GM18867 (cell line): ENCODE measurements at regions not wholly inside any gene's neighbourhood (a gene's known extent, or its start where the extent isn't known, plus 50 kb on each side); places are given as distances from the start of the nearest gene placed in this dataset.
A peak's percentile ranks its signal among the peaks of the same experiment; 100 is the strongest.

ENCODE experiments used
- ATAC-seq: cut with Tn5 transposase; IDR thresholded peaks from one replicate; pipeline ENCODE4 v1.9.1; 2021; ENCODE audit warnings: mild to moderate bottlenecking, moderate library complexity; ENCODE audit not compliant: unreplicated experiment

GRCh38 chr13:34826432-34826831, 115.6 kb upstream of the NBEA start:
- no peak for ATAC-seq

GRCh38 chr13:34833562-34834182, 108.4 kb upstream of the NBEA start:
- ATAC-seq = no peak

GRCh38 chr13:34842466-34842865, 99.6 kb upstream of the NBEA start:
- ATAC-seq = peak; percentile 59

- no peak for ATAC-seq
Measured at GRCh38 chr13:34847766-34848165, 94.3 kb upstream of the NBEA start.

- no peak for ATAC-seq
Measured at GRCh38 chr13:34849406-34849805, 92.7 kb upstream of the NBEA start.

- ATAC-seq = no peak
Measured at GRCh38 chr13:34853161-34853560, 88.9 kb upstream of the NBEA start.

- no peak for ATAC-seq
Measured at GRCh38 chr13:34857558-34858325, 84.3 kb upstream of the NBEA start.

- ATAC-seq = no peak
Measured at GRCh38 chr13:34862311-34862710, 79.8 kb upstream of the NBEA start.

- ATAC-seq = no peak
Measured at GRCh38 chr13:34862716-34863115, 79.4 kb upstream of the NBEA start.

- ATAC-seq = no peak
Measured at GRCh38 chr13:34863360-34864135, 78.5 kb upstream of the NBEA start.

GRCh38 chr13:34864671-34865070, 77.4 kb upstream of the NBEA start:
- ATAC-seq = no peak

- ATAC-seq = no peak
Measured at GRCh38 chr13:34867590-34867989, 74.5 kb upstream of the NBEA start.

- no peak for ATAC-seq
Measured at GRCh38 chr13:34868733-34869132, 73.3 kb upstream of the NBEA start.

- no peak for ATAC-seq
Measured at GRCh38 chr13:34869696-34870095, 72.4 kb upstream of the NBEA start.

- ATAC-seq = no peak
Measured at GRCh38 chr13:34878329-34878728, 63.7 kb upstream of the NBEA start.

- ATAC-seq = no peak
Measured at GRCh38 chr13:34879851-34880250, 62.2 kb upstream of the NBEA start.

- ATAC-seq = no peak
Measured at GRCh38 chr13:34881494-34881893, 60.6 kb upstream of the NBEA start.

GRCh38 chr13:34883396-34883795, 58.7 kb upstream of the NBEA start:
- no peak for ATAC-seq

- no peak for ATAC-seq
Measured at GRCh38 chr13:34884366-34884765, 57.7 kb upstream of the NBEA start.

- ATAC-seq = no peak
Measured at GRCh38 chr13:34886121-34886875, 55.8 kb upstream of the NBEA start.

GRCh38 chr13:34886987-34887386, 55.1 kb upstream of the NBEA start:
- no peak for ATAC-seq
